Effector memory CD8-positive, alpha-beta T cell (primary cell): ENCODE measurements at regions not wholly inside any gene's neighbourhood (a gene's known extent, or its start where the extent isn't known, plus 50 kb on each side); places are given as distances from the start of the nearest gene placed in this dataset.
"Not testable (repeated sequence)": the region's sequence is repeated elsewhere in the genome, so short reads cannot be mapped to it uniquely, and the experiment has no call there.

Experiments used
- ATAC-seq: fragments of 150-1000 bp; cut with Tn5 transposase; replicated peaks from 2 replicates; pipeline ENCODE4 v1.10.0; 2021; ENCODE audit warnings: mild to moderate bottlenecking, moderate library complexity
- DNase-seq, 3 experiments: peaks; one replicate each; pipeline ENCODE4 v3.0.0; 2021
- H3K27ac Mint-ChIP-seq, 2 donors: one replicate each; pipeline ENCODE4 v1.8.0; 2022; ENCODE audit warnings: mild to moderate bottlenecking in 2 of 2, mixed read lengths in 2 of 2, moderate library complexity in 2 of 2
- H3K27me3 Mint-ChIP-seq, 2 donors: one replicate each; pipeline ENCODE4 v1.8.0; 2022; ENCODE audit warnings: mixed read lengths in 2 of 2
- H3K36me3 Mint-ChIP-seq: one replicate; pipeline ENCODE4 v1.8.0; 2022; ENCODE audit warnings: mild to moderate bottlenecking, moderate library complexity, mixed read lengths; ENCODE audit not compliant: insufficient read depth
- H3K4me1 Mint-ChIP-seq, 2 donors: one replicate each; pipeline ENCODE4 v1.8.0; 2022; ENCODE audit warnings: low read depth in 2 of 2, mixed read lengths in 2 of 2
- H3K4me3 Mint-ChIP-seq, 2 donors: one replicate each; pipeline ENCODE4 v1.8.0; 2022; ENCODE audit warnings: mild to moderate bottlenecking in 2 of 2, mixed read lengths in 2 of 2, moderate library complexity in 2 of 2
- H3K9me3 Mint-ChIP-seq, 2 donors: one replicate each; pipeline ENCODE4 v1.8.0; 2022; ENCODE audit warnings: mixed read lengths in 2 of 2

GRCh38 chr10:85377029-85377806 lies 989.4 kb downstream of the GRID1 start:
- H3K36me3 Mint-ChIP-seq = no peaks in the 10 kb centered on the region
- ATAC-seq = no peak
- H3K4me3 Mint-ChIP-seq = no peak overlapping the region

GRCh38 chr10:85379338-85379737 lies 987.3 kb downstream of the GRID1 start:
- Mint-ChIP-seq H3K27me3 (no peaks in the 10 kb centered on the region), H3K9me3 (peaks cover 2 to 7% of the 10 kb centered on the region in 2 donors), H3K4me3 (no peak overlapping the region), H3K27ac (no peak overlapping the region), H3K36me3 (no peaks in the 10 kb centered on the region), H3K4me1 (no peaks in the 10 kb centered on the region)
- no peak for ATAC-seq
- DNase-seq = no peak

More at GRCh38 chr10:85377029-85377806, 989.4 kb downstream of the GRID1 start:
- H3K27ac Mint-ChIP-seq = no peak overlapping the region
- H3K27me3 Mint-ChIP-seq = no peaks in the 10 kb centered on the region
- no peak for DNase-seq
- H3K4me1 Mint-ChIP-seq = no peaks in the 10 kb centered on the region
- peaks cover 2 to 7% of the 10 kb centered on the region in 2 donors for H3K9me3 Mint-ChIP-seq

GRCh38 chr10:85400981-85401695 lies 965.5 kb downstream of the GRID1 start:
- no peaks in the 10 kb centered on the region for H3K36me3 Mint-ChIP-seq
- no peak overlapping the region for H3K4me3 Mint-ChIP-seq
- H3K27me3 Mint-ChIP-seq = no peaks in the 10 kb centered on the region
- DNase-seq = no peak
- no peak for ATAC-seq
- no peak overlapping the region for H3K27ac Mint-ChIP-seq
- no peaks in the 10 kb centered on the region for H3K4me1 Mint-ChIP-seq
- peaks cover 0 to 3% of the 10 kb centered on the region in 2 donors for H3K9me3 Mint-ChIP-seq

- H3K27me3 Mint-ChIP-seq = no peaks in the 10 kb centered on the region
- H3K36me3 Mint-ChIP-seq = no peaks in the 10 kb centered on the region
- DNase-seq (no peak), ATAC-seq (no peak)
- no peak overlapping the region for H3K4me3 Mint-ChIP-seq
- no peaks in the 10 kb centered on the region for H3K4me1 Mint-ChIP-seq
- H3K27ac Mint-ChIP-seq = no peak overlapping the region
- H3K9me3 Mint-ChIP-seq = peaks cover 3 to 4% of the 10 kb centered on the region in 2 donors
Measured at GRCh38 chr10:85402541-85402940, 964.1 kb downstream of the GRID1 start.

GRCh38 chr10:85407088-85407487 lies 959.5 kb downstream of the GRID1 start:
- H3K9me3 Mint-ChIP-seq = peaks cover 6 to 8% of the 10 kb centered on the region in 2 donors
- H3K36me3 Mint-ChIP-seq = no peaks in the 10 kb centered on the region
- H3K27ac Mint-ChIP-seq = no peak overlapping the region
- DNase-seq (no peak), ATAC-seq (no peak)
- no peaks in the 10 kb centered on the region for H3K27me3 Mint-ChIP-seq
- no peaks in the 10 kb centered on the region for H3K4me1 Mint-ChIP-seq
- no peak overlapping the region for H3K4me3 Mint-ChIP-seq

GRCh38 chr10:85408388-85408787 lies 958.2 kb downstream of the GRID1 start:
- Mint-ChIP-seq H3K36me3 (no peaks in the 10 kb centered on the region), H3K27me3 (peaks cover 0 to 4% of the 10 kb centered on the region in 2 donors), H3K9me3 (peaks cover 6 to 10% of the 10 kb centered on the region in 2 donors), H3K27ac (no peak overlapping the region), H3K4me1 (no peaks in the 10 kb centered on the region), H3K4me3 (no peak overlapping the region)
- ATAC-seq (no peak), DNase-seq (no peak)

GRCh38 chr10:85410586-85410985 lies 956.0 kb downstream of the GRID1 start:
- H3K27me3 Mint-ChIP-seq = peaks cover 4 to 11% of the 10 kb centered on the region in 2 donors
- not testable (repeated sequence) for ATAC-seq, H3K4me3 Mint-ChIP-seq, H3K27ac Mint-ChIP-seq, H3K4me1 Mint-ChIP-seq, H3K36me3 Mint-ChIP-seq, DNase-seq
- peaks cover 3 to 15% of the 10 kb centered on the region in 2 donors for H3K9me3 Mint-ChIP-seq

- DNase-seq (no peak), ATAC-seq (no peak)
- Mint-ChIP-seq H3K36me3 (no peaks in the 10 kb centered on the region), H3K27me3 (peaks cover 4 to 11% of the 10 kb centered on the region in 2 donors), H3K27ac (no peak overlapping the region), H3K4me1 (no peaks in the 10 kb centered on the region), H3K4me3 (no peak overlapping the region), H3K9me3 (peaks cover 2 to 6% of the 10 kb centered on the region in 2 donors)
Measured at GRCh38 chr10:85413570-85413969, 953.0 kb downstream of the GRID1 start.

GRCh38 chr10:85420501-85421191 lies 945.9 kb downstream of the GRID1 start:
- H3K27me3 Mint-ChIP-seq = no peaks in the 10 kb centered on the region
- H3K4me3 Mint-ChIP-seq = no peak overlapping the region
- no peak overlapping the region for H3K27ac Mint-ChIP-seq
- H3K4me1 Mint-ChIP-seq = no peaks in the 10 kb centered on the region
- H3K36me3 Mint-ChIP-seq = no peaks in the 10 kb centered on the region
- no peak for DNase-seq
- ATAC-seq = no peak
- H3K9me3 Mint-ChIP-seq = no peaks in the 10 kb centered on the region

GRCh38 chr10:85421421-85421820 lies 945.2 kb downstream of the GRID1 start:
- Mint-ChIP-seq H3K4me1 (no peaks in the 10 kb centered on the region), H3K27ac (no peak overlapping the region), H3K4me3 (no peak overlapping the region), H3K27me3 (no peaks in the 10 kb centered on the region), H3K36me3 (no peaks in the 10 kb centered on the region), H3K9me3 (no peaks in the 10 kb centered on the region)
- DNase-seq (no peak), ATAC-seq (no peak)

- Mint-ChIP-seq H3K4me3 (no peak overlapping the region), H3K4me1 (no peaks in the 10 kb centered on the region), H3K9me3 (no peaks in the 10 kb centered on the region), H3K27ac (no peak overlapping the region), H3K36me3 (no peaks in the 10 kb centered on the region), H3K27me3 (no peaks in the 10 kb centered on the region)
- no peak for DNase-seq
- no peak for ATAC-seq
Measured at GRCh38 chr10:85429126-85429525, 937.5 kb downstream of the GRID1 start.

GRCh38 chr10:85430991-85431390 lies 935.6 kb downstream of the GRID1 start:
- no peaks in the 10 kb centered on the region for H3K4me1 Mint-ChIP-seq
- no peak overlapping the region for H3K4me3 Mint-ChIP-seq
- H3K27ac Mint-ChIP-seq = no peak overlapping the region
- no peaks in the 10 kb centered on the region for H3K27me3 Mint-ChIP-seq
- no peaks in the 10 kb centered on the region for H3K9me3 Mint-ChIP-seq
- no peaks in the 10 kb centered on the region for H3K36me3 Mint-ChIP-seq
- DNase-seq = no peak
- no peak for ATAC-seq

GRCh38 chr10:85433248-85433647 lies 933.3 kb downstream of the GRID1 start:
- DNase-seq (no peak), ATAC-seq (no peak)
- Mint-ChIP-seq H3K36me3 (no peaks in the 10 kb centered on the region), H3K9me3 (no peaks in the 10 kb centered on the region), H3K4me3 (no peak overlapping the region), H3K27me3 (no peaks in the 10 kb centered on the region), H3K4me1 (no peaks in the 10 kb centered on the region), H3K27ac (no peak overlapping the region)
